ENCODE measurements at regions not wholly inside any gene's neighbourhood (a gene's known extent, or its start where the extent isn't known, plus 50 kb on each side); places are given as distances from the start of the nearest gene placed in this dataset.

DNA sequence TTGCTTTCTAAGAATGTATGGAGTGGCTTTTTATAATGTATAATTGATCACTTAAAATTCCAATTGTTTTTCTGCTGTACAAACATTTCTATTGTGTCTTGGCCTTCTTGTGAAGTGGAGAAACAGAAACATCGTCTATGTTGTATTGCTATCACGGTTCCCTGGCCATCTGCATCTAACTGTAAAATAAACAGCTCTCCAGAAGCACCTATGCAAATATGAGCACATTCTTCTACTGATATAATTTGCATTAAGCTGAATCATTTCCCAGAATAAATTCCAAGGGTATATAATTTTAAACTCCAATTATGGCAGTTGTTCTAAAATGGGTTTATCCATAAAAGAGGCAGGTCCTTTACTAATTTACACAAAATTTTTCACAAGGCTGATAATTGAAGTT is 261.6 kb upstream of the STS start:
- ChIA-PET POLR2A (no interaction called here), CTCF (no interaction called here)
- TF ChIP-seq, protein P1, sequence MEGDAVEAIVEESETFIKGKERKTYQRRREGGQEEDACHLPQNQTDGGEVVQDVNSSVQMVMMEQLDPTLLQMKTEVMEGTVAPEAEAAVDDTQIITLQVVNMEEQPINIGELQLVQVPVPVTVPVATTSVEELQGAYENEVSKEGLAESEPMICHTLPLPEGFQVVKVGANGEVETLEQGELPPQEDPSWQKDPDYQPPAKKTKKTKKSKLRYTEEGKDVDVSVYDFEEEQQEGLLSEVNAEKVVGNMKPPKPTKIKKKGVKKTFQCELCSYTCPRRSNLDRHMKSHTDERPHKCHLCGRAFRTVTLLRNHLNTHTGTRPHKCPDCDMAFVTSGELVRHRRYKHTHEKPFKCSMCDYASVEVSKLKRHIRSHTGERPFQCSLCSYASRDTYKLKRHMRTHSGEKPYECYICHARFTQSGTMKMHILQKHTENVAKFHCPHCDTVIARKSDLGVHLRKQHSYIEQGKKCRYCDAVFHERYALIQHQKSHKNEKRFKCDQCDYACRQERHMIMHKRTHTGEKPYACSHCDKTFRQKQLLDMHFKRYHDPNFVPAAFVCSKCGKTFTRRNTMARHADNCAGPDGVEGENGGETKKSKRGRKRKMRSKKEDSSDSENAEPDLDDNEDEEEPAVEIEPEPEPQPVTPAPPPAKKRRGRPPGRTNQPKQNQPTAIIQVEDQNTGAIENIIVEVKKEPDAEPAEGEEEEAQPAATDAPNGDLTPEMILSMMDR (IDR thresholded peaks at IDR 0.05; ENCODE audit: control extremely low read depth, extremely low read depth, low read depth, missing control alignments) = no peak

DNA sequence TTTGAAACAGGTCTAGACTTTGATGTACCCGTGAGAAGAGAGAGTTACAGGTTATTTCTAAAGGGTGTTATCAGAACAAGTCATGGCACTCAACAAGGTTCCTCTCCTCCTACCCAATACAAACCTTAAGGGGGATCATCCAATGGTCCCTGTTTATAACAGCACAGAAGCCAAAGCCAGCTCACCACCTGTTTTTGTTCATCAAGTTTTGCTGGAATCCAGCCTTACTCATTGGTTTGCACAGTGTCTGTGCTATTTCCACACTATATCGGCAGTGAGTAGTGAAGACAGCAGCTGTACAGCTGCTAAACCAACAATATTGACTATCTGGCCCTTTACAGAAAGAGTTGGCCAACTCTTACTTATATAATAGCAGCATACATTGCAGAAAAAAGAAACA is 262.1 kb upstream of the STS start:
- no peak for DNase-seq (ENCODE audit: extremely low spot score)
- CTCF ChIA-PET = no interaction called here
- TF ChIP-seq, protein P1 (IDR thresholded peaks at IDR 0.05; ENCODE audit: control extremely low read depth, extremely low read depth, low read depth, missing control alignments) = no peak
- POLR2A ChIA-PET = no interaction called here

More for the DNA sequence above, 261.6 kb upstream of the STS start:
- no peak for DNase-seq (ENCODE audit: extremely low spot score)

DNA sequence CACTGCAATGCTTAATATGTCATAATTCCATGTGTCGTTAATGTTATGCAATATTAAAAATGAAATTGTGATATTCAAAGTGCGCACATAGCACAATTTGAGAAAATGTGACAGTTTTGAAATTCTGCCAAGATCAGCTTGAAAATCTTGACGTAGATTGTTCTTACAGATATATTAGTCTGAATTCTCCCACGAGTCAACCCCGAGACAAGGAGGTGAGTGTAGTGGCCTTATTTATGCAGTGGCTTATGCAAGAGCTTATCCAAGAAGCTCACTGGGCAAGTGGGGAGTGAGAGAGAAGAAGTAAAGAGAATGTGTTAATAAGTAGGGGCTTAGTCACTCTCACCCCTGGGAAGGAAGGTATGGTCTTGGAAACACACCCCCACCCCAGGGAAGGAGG is 286.1 kb upstream of the STS start:
- CTCF ChIA-PET = no interaction called here
- no peak for DNase-seq (ENCODE audit: extremely low spot score)
- POLR2A ChIA-PET = no interaction called here
- TF ChIP-seq, protein P1 (IDR thresholded peaks at IDR 0.05; ENCODE audit: control extremely low read depth, extremely low read depth, low read depth, missing control alignments) = no peak

DNA sequence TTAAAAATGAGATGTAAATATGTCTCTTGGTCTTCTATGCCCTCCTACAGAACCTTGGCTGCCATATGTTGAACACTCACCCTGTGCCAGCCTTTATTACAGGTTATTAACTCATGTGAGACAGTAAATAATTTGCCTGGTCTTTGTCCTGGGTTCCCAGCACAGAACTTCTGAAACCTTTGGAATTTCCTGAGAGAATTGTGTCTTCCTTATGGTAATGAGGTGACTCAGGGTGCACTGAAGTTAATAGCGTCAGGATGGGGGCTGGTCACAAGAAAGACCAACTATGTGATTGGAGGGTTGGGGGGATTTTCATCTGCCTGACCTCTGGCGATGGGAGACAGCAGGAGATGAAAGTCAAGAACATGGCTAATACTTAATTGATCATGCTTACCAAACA is 289.8 kb upstream of the STS start:
- ChIA-PET POLR2A (no interaction called here), CTCF (no interaction called here)
- TF ChIP-seq, protein P1 (IDR thresholded peaks at IDR 0.05; ENCODE audit: control extremely low read depth, extremely low read depth, low read depth, missing control alignments) = no peak
- no peak for DNase-seq (ENCODE audit: extremely low spot score)

DNA sequence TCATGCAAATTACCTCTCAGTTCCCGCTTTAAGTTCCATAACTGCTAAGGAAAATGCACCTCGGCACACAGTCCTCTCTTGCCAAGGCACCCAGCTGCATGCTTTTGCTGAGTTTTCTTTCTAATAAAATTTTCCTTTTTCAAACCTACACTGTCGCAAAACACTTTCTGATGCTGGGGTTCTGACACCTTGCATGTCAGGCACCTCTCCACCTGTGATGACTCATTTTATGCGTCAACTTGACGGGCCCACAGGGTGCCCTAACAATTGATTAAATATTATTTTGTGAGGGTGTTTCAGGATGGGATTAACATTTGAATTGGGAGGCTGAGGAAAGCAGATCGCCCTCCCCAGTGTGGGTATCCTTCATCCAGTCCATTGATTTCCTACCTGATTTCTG is 291.0 kb upstream of the STS start:
- TF ChIP-seq, protein P1 (IDR thresholded peaks at IDR 0.05; ENCODE audit: control extremely low read depth, extremely low read depth, low read depth, missing control alignments) = no peak
- ChIA-PET POLR2A (no interaction called here), CTCF (no interaction called here)
- no peak for DNase-seq (ENCODE audit: extremely low spot score)

DNA sequence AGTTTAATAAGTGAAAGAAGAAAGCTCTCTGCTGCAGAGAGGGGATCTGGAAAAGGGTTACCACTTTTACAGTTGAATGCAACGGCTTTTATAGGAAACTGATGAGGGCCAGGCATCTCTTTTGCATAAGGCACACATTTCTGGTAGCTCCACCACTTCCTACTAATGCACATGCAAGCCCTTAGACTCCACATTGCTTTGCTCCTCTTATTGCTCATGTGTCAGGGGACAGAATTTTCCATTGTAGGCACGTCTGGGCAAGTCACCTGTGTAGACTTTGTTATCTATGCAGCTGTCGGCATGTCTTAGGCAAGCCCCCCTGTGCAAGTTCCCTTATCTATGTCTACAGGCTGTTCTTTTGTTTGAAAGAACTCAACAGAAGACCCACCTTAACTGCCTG is 294.6 kb upstream of the STS start:
- POLR2A ChIA-PET = no interaction called here
- TF ChIP-seq, protein P1 (IDR thresholded peaks at IDR 0.05; ENCODE audit: control extremely low read depth, extremely low read depth, low read depth, missing control alignments) = no peak
- DNase-seq (ENCODE audit: extremely low spot score) = no peak

DNA sequence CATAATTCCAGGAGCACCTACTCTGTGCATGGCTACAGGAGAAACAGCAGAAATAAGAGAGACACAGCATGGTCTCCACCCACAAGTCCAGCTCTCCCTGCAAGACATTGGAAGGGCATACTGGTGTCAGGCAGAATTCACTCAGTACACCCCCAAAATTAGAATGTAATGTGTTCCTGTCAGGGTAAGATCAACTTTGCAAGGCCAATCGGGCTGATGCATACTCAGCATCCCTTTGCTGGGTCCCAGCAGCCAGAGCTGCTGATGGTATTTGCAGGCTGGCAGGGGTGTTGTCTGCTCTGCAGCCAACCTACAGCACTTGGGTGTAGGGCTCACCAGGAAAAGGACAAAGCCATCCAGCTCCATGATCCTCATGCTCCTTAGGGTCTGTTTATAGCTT is 295.4 kb upstream of the STS start:
- TF ChIP-seq, protein P1 (IDR thresholded peaks at IDR 0.05; ENCODE audit: control extremely low read depth, extremely low read depth, low read depth, missing control alignments) = no peak
- POLR2A ChIA-PET = no interaction called here
- CTCF ChIA-PET = no interaction called here
- DNase-seq (ENCODE audit: extremely low spot score) = no peak

More for the DNA sequence above, 294.6 kb upstream of the STS start:
- CTCF ChIA-PET = no interaction called here

All from GM10248 (cell line).